ENCODE measurements at regions not wholly inside any gene's neighbourhood (a gene's known extent, or its start where the extent isn't known, plus 50 kb on each side); places are given as distances from the start of the nearest gene placed in this dataset.

- Histone ChIP-seq H3K4me1 (ENCODE audit: control insufficient read depth, insufficient read depth, low read length, poor library complexity, severe bottlenecking) (no peaks in the 10 kb centered on the region), H3K9me3 (ENCODE audit: control insufficient read depth, low read length) (no peaks in the 10 kb centered on the region), H3K36me3 (ENCODE audit: control insufficient read depth, insufficient read depth, low read length) (no peaks in the 10 kb centered on the region), H3K4me3 (ENCODE audit: insufficient read depth, low read depth, low read length, poor library complexity, severe bottlenecking) (no peak overlapping the region), H3K27me3 (replicated peaks; ENCODE audit: control insufficient read depth, insufficient read depth, low read length, poor library complexity, severe bottlenecking) (no peaks in the 10 kb centered on the region), H3K27ac (ENCODE audit: insufficient read depth, low read length, poor library complexity, severe bottlenecking) (no peak overlapping the region)
- no peak for DNase-seq
Measured at GRCh38 chrX:45743906-45744625, 543.4 kb upstream of the DIPK2B start.

- Histone ChIP-seq H3K27ac (ENCODE audit: insufficient read depth, low read length, poor library complexity, severe bottlenecking) (no peak overlapping the region), H3K27me3 (replicated peaks; ENCODE audit: control insufficient read depth, insufficient read depth, low read length, poor library complexity, severe bottlenecking) (no peaks in the 10 kb centered on the region), H3K9me3 (ENCODE audit: control insufficient read depth, low read length) (no peaks in the 10 kb centered on the region), H3K4me1 (ENCODE audit: control insufficient read depth, insufficient read depth, low read length, poor library complexity, severe bottlenecking) (no peaks in the 10 kb centered on the region), H3K4me3 (ENCODE audit: insufficient read depth, low read depth, low read length, poor library complexity, severe bottlenecking) (no peak overlapping the region), H3K36me3 (ENCODE audit: control insufficient read depth, insufficient read depth, low read length) (no peaks in the 10 kb centered on the region)
- DNase-seq, result no peak
Measured at GRCh38 chrX:45743081-45743533, 542.4 kb upstream of the DIPK2B start.

GRCh38 chrX:45740291-45740690, 539.6 kb upstream of the DIPK2B start:
- no peak overlapping the region for H3K27ac ChIP-seq (ENCODE audit: insufficient read depth, low read length, poor library complexity, severe bottlenecking)
- no peak overlapping the region for H3K4me3 ChIP-seq (ENCODE audit: insufficient read depth, low read depth, low read length, poor library complexity, severe bottlenecking)
- no peak for DNase-seq
- no peaks in the 10 kb centered on the region for H3K4me1 ChIP-seq (ENCODE audit: control insufficient read depth, insufficient read depth, low read length, poor library complexity, severe bottlenecking)
- H3K9me3 ChIP-seq (ENCODE audit: control insufficient read depth, low read length), result no peaks in the 10 kb centered on the region
- H3K36me3 ChIP-seq (ENCODE audit: control insufficient read depth, insufficient read depth, low read length), result no peaks in the 10 kb centered on the region
- H3K27me3 ChIP-seq (replicated peaks; ENCODE audit: control insufficient read depth, insufficient read depth, low read length, poor library complexity, severe bottlenecking), result no peaks in the 10 kb centered on the region

GRCh38 chrX:45735571-45735970, 534.9 kb upstream of the DIPK2B start:
- Histone ChIP-seq H3K4me1 (ENCODE audit: control insufficient read depth, insufficient read depth, low read length, poor library complexity, severe bottlenecking) (no peaks in the 10 kb centered on the region), H3K4me3 (ENCODE audit: insufficient read depth, low read depth, low read length, poor library complexity, severe bottlenecking) (no peak overlapping the region), H3K9me3 (ENCODE audit: control insufficient read depth, low read length) (no peaks in the 10 kb centered on the region), H3K27me3 (replicated peaks; ENCODE audit: control insufficient read depth, insufficient read depth, low read length, poor library complexity, severe bottlenecking) (no peaks in the 10 kb centered on the region), H3K27ac (ENCODE audit: insufficient read depth, low read length, poor library complexity, severe bottlenecking) (no peak overlapping the region), H3K36me3 (ENCODE audit: control insufficient read depth, insufficient read depth, low read length) (no peaks in the 10 kb centered on the region)
- no peak for DNase-seq

GRCh38 chrX:45731448-45731847, 530.8 kb upstream of the DIPK2B start:
- no peak for DNase-seq

GRCh38 chrX:45727761-45728160, 527.1 kb upstream of the DIPK2B start:
- Histone ChIP-seq H3K9me3 (ENCODE audit: control insufficient read depth, low read length) (no peaks in the 10 kb centered on the region), H3K4me3 (ENCODE audit: insufficient read depth, low read depth, low read length, poor library complexity, severe bottlenecking) (no peak overlapping the region), H3K4me1 (ENCODE audit: control insufficient read depth, insufficient read depth, low read length, poor library complexity, severe bottlenecking) (no peaks in the 10 kb centered on the region), H3K36me3 (ENCODE audit: control insufficient read depth, insufficient read depth, low read length) (no peaks in the 10 kb centered on the region), H3K27me3 (replicated peaks; ENCODE audit: control insufficient read depth, insufficient read depth, low read length, poor library complexity, severe bottlenecking) (no peaks in the 10 kb centered on the region), H3K27ac (ENCODE audit: insufficient read depth, low read length, poor library complexity, severe bottlenecking) (no peak overlapping the region)
- no peak for DNase-seq

More at GRCh38 chrX:45731448-45731847, 530.8 kb upstream of the DIPK2B start:
- no peak overlapping the region for H3K27ac ChIP-seq (ENCODE audit: insufficient read depth, low read length, poor library complexity, severe bottlenecking)
- no peaks in the 10 kb centered on the region for H3K9me3 ChIP-seq (ENCODE audit: control insufficient read depth, low read length)
- H3K4me1 ChIP-seq (ENCODE audit: control insufficient read depth, insufficient read depth, low read length, poor library complexity, severe bottlenecking), result no peaks in the 10 kb centered on the region
- H3K36me3 ChIP-seq (ENCODE audit: control insufficient read depth, insufficient read depth, low read length), result no peaks in the 10 kb centered on the region
- H3K27me3 ChIP-seq (replicated peaks; ENCODE audit: control insufficient read depth, insufficient read depth, low read length, poor library complexity, severe bottlenecking), result no peaks in the 10 kb centered on the region
- no peak overlapping the region for H3K4me3 ChIP-seq (ENCODE audit: insufficient read depth, low read depth, low read length, poor library complexity, severe bottlenecking)

- no peak for DNase-seq
- H3K4me1 ChIP-seq (ENCODE audit: control insufficient read depth, insufficient read depth, low read length, poor library complexity, severe bottlenecking), result no peaks in the 10 kb centered on the region
- no peaks in the 10 kb centered on the region for H3K27me3 ChIP-seq (replicated peaks; ENCODE audit: control insufficient read depth, insufficient read depth, low read length, poor library complexity, severe bottlenecking)
- no peak overlapping the region for H3K27ac ChIP-seq (ENCODE audit: insufficient read depth, low read length, poor library complexity, severe bottlenecking)
- no peaks in the 10 kb centered on the region for H3K9me3 ChIP-seq (ENCODE audit: control insufficient read depth, low read length)
- no peak overlapping the region for H3K4me3 ChIP-seq (ENCODE audit: insufficient read depth, low read depth, low read length, poor library complexity, severe bottlenecking)
- no peaks in the 10 kb centered on the region for H3K36me3 ChIP-seq (ENCODE audit: control insufficient read depth, insufficient read depth, low read length)
Measured at GRCh38 chrX:45722471-45722870, 521.8 kb upstream of the DIPK2B start.

- Histone ChIP-seq H3K27ac (ENCODE audit: insufficient read depth, low read length, poor library complexity, severe bottlenecking) (no peak overlapping the region), H3K4me1 (ENCODE audit: control insufficient read depth, insufficient read depth, low read length, poor library complexity, severe bottlenecking) (no peaks in the 10 kb centered on the region), H3K9me3 (ENCODE audit: control insufficient read depth, low read length) (no peaks in the 10 kb centered on the region), H3K27me3 (replicated peaks; ENCODE audit: control insufficient read depth, insufficient read depth, low read length, poor library complexity, severe bottlenecking) (no peaks in the 10 kb centered on the region), H3K36me3 (ENCODE audit: control insufficient read depth, insufficient read depth, low read length) (no peaks in the 10 kb centered on the region), H3K4me3 (ENCODE audit: insufficient read depth, low read depth, low read length, poor library complexity, severe bottlenecking) (no peak overlapping the region)
- DNase-seq, result no peak
Measured at GRCh38 chrX:45719751-45720501, 519.2 kb upstream of the DIPK2B start.

- H3K4me1 ChIP-seq (ENCODE audit: control insufficient read depth, insufficient read depth, low read length, poor library complexity, severe bottlenecking), result no peaks in the 10 kb centered on the region
- H3K27ac ChIP-seq (ENCODE audit: insufficient read depth, low read length, poor library complexity, severe bottlenecking), result no peak overlapping the region
- no peaks in the 10 kb centered on the region for H3K36me3 ChIP-seq (ENCODE audit: control insufficient read depth, insufficient read depth, low read length)
- H3K9me3 ChIP-seq (ENCODE audit: control insufficient read depth, low read length), result no peaks in the 10 kb centered on the region
- DNase-seq, result no peak
- H3K4me3 ChIP-seq (ENCODE audit: insufficient read depth, low read depth, low read length, poor library complexity, severe bottlenecking), result no peak overlapping the region
- H3K27me3 ChIP-seq (replicated peaks; ENCODE audit: control insufficient read depth, insufficient read depth, low read length, poor library complexity, severe bottlenecking), result no peaks in the 10 kb centered on the region
Measured at GRCh38 chrX:45718676-45719075, 518.0 kb upstream of the DIPK2B start.

GRCh38 chrX:45716750-45717149, 516.1 kb upstream of the DIPK2B start:
- H3K9me3 ChIP-seq (ENCODE audit: control insufficient read depth, low read length), result no peaks in the 10 kb centered on the region
- no peaks in the 10 kb centered on the region for H3K4me1 ChIP-seq (ENCODE audit: control insufficient read depth, insufficient read depth, low read length, poor library complexity, severe bottlenecking)
- H3K27me3 ChIP-seq (replicated peaks; ENCODE audit: control insufficient read depth, insufficient read depth, low read length, poor library complexity, severe bottlenecking), result no peaks in the 10 kb centered on the region
- no peak overlapping the region for H3K27ac ChIP-seq (ENCODE audit: insufficient read depth, low read length, poor library complexity, severe bottlenecking)
- H3K36me3 ChIP-seq (ENCODE audit: control insufficient read depth, insufficient read depth, low read length), result no peaks in the 10 kb centered on the region
- DNase-seq, result no peak
- no peak overlapping the region for H3K4me3 ChIP-seq (ENCODE audit: insufficient read depth, low read depth, low read length, poor library complexity, severe bottlenecking)

Measured in effector memory CD4-positive, alpha-beta T cell (primary cell).